OCI-LY3 (cell line): ENCODE measurements at regions not wholly inside any gene's neighbourhood (a gene's known extent, or its start where the extent isn't known, plus 50 kb on each side); places are given as distances from the start of the nearest gene placed in this dataset.

Experiments
- CTCF ChIP-seq: fragments of 200-600, 300-600 bp; sonication (generic); IDR thresholded peaks from 2 replicates; pipeline ENCODE4 v1.5.1; 2014; ENCODE audit warnings: antibody characterized with exemption, low read length, low read depth
- EZH2phosphoT487 ChIP-seq: fragments of 200-600 bp; shearing (Covaris generic); IDR thresholded peaks from 2 replicates; pipeline ENCODE4 v1.6.1; 2018; ENCODE audit warnings: antibody characterized with exemption, mixed run types, low read depth

- TF ChIP-seq CTCF (no peak), EZH2phosphoT487 (no peak)
Observed at GRCh38 chr1:37124501-37124900, 90.2 kb upstream of the GRIK3 start.
